SK-N-SH treated with all-trans-retinoic acid at 6 μM for 48 hours (cell line): ENCODE measurements at regions not wholly inside any gene's neighbourhood (a gene's known extent, or its start where the extent isn't known, plus 50 kb on each side); places are given as distances from the start of the nearest gene placed in this dataset.

Source experiments
- BACH2 ChIP-seq: fragments of 250-450 bp; sonication (Bioruptor Pico); IDR thresholded peaks from 2 replicates; pipeline ENCODE4 v1.9.0; 2021; ENCODE audit warnings: mild to moderate bottlenecking, borderline replicate concordance
- CREB5 ChIP-seq: fragments of 250-450 bp; sonication (Bioruptor Pico); IDR thresholded peaks from 2 replicates; pipeline ENCODE4 v1.5.1; 2020; ENCODE audit warnings: low read depth, mild to moderate bottlenecking, moderate library complexity
- CSDC2 ChIP-seq: fragments of 250-450 bp; sonication (Bioruptor Pico); IDR thresholded peaks from 2 replicates; pipeline ENCODE4 v1.5.0; 2020; ENCODE audit warnings: mild to moderate bottlenecking, moderate library complexity
- OSR1 ChIP-seq: fragments of 250-450 bp; sonication (Bioruptor Pico); IDR thresholded peaks from 2 replicates; pipeline ENCODE4 v1.8.0; 2022; ENCODE audit warnings: moderate library complexity, mild to moderate bottlenecking, inconsistent platforms
- PPARA ChIP-seq: fragments of 250-450 bp; sonication (Bioruptor Pico); IDR thresholded peaks from 2 replicates; pipeline ENCODE4 v1.5.0; 2020; ENCODE audit warnings: mild to moderate bottlenecking, borderline replicate concordance
- TSHZ2 ChIP-seq: fragments of 250-450 bp; sonication (Bioruptor Pico); IDR thresholded peaks from 2 replicates; pipeline ENCODE4 v1.5.0; 2020; ENCODE audit warnings: mild to moderate bottlenecking, moderate library complexity
- TF ChIP-seq, protein P1 (sequence below): fragments of 250-450 bp; sonication (Bioruptor Pico); IDR thresholded peaks from 2 replicates; pipeline ENCODE4 v1.8.0; 2020; ENCODE audit warnings: mild to moderate bottlenecking, moderate library complexity, borderline replicate concordance

DNA sequence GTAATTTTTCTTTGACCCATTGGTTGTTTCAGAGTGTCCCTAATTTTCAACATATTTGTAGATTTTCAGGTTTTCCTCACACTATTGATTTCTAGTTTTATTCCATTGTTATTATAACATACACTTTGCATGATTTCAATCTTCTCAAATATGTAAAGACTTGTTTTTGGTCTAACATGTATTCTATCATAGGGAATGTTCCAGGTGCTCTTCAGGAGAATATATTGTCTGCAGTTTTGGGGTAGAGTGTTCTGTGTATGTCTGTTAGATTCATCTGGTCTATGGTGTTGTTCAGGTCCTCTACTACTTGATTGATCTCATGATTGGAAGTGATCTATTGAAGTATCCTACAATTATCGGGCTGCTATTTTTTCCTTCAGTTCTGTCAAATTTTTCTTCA is 440.9 kb upstream of the MIR17HG start:
- no peak for TF ChIP-seq CSDC2 (CRISPR knock-in tag)
- TF ChIP-seq TSHZ2 (CRISPR knock-in tag) = no peak
- TF ChIP-seq, protein P1, sequence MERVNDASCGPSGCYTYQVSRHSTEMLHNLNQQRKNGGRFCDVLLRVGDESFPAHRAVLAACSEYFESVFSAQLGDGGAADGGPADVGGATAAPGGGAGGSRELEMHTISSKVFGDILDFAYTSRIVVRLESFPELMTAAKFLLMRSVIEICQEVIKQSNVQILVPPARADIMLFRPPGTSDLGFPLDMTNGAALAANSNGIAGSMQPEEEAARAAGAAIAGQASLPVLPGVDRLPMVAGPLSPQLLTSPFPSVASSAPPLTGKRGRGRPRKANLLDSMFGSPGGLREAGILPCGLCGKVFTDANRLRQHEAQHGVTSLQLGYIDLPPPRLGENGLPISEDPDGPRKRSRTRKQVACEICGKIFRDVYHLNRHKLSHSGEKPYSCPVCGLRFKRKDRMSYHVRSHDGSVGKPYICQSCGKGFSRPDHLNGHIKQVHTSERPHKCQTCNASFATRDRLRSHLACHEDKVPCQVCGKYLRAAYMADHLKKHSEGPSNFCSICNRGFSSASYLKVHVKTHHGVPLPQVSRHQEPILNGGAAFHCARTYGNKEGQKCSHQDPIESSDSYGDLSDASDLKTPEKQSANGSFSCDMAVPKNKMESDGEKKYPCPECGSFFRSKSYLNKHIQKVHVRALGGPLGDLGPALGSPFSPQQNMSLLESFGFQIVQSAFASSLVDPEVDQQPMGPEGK (CRISPR knock-in tag) = no peak
- TF ChIP-seq BACH2 (CRISPR knock-in tag) = no peak
- TF ChIP-seq PPARA (CRISPR knock-in tag) = no peak
- TF ChIP-seq CREB5 (CRISPR knock-in tag) = no peak
- no peak for TF ChIP-seq OSR1 (CRISPR knock-in tag)
